Kidney epithelial cell (primary cell): ENCODE measurements at regions not wholly inside any gene's neighbourhood (a gene's known extent, or its start where the extent isn't known, plus 50 kb on each side); places are given as distances from the start of the nearest gene placed in this dataset.

Experiments used
- DNase-seq: peaks from one replicate; pipeline ENCODE4 v3.0.0-alpha.2; 2010; ENCODE audit warnings: low read depth
- H3K27me3 ChIP-seq: 2 replicates; pipeline ENCODE4 v1.6.0; 2011; ENCODE audit warnings: low read length; ENCODE audit not compliant: control insufficient read depth, insufficient read depth
- H3K36me3 ChIP-seq: 2 replicates; pipeline ENCODE4 v1.5.1; 2011; ENCODE audit warnings: low read length; ENCODE audit not compliant: control insufficient read depth, insufficient read depth
- H3K4me3 ChIP-seq: 2 replicates; pipeline ENCODE4 v1.5.1; 2011; ENCODE audit warnings: low read depth, mild to moderate bottlenecking, control low read depth, low read length
- CTCF ChIP-seq: IDR thresholded peaks from 2 replicates; pipeline ENCODE4 v1.5.1; 2011; ENCODE audit warnings: mild to moderate bottlenecking, moderate library complexity, low read length, control low read depth, inconsistent platforms; ENCODE audit not compliant: insufficient read depth, poor library complexity, severe bottlenecking

- DNase-seq, result no peak
- TF ChIP-seq CTCF, result no peak
- no peaks in the 10 kb centered on the region for H3K27me3 ChIP-seq
- no peaks in the 10 kb centered on the region for H3K36me3 ChIP-seq
- no peak overlapping the region for H3K4me3 ChIP-seq
Measured at GRCh38 chr4:144283526-144283925, 143.0 kb upstream of the GYPA start.

GRCh38 chr4:144284026-144284425 is 143.5 kb upstream of the GYPA start:
- no peak overlapping the region for H3K4me3 ChIP-seq
- DNase-seq, result no peak
- no peak for TF ChIP-seq CTCF
- H3K36me3 ChIP-seq, result no peaks in the 10 kb centered on the region
- H3K27me3 ChIP-seq, result no peaks in the 10 kb centered on the region

GRCh38 chr4:144288011-144288903 is 147.7 kb upstream of the GYPA start:
- no peak for DNase-seq
- no peaks in the 10 kb centered on the region for H3K27me3 ChIP-seq
- TF ChIP-seq CTCF, result no peak
- no peaks in the 10 kb centered on the region for H3K36me3 ChIP-seq
- H3K4me3 ChIP-seq, result no peak overlapping the region

GRCh38 chr4:144289667-144290428 is 149.3 kb upstream of the GYPA start:
- DNase-seq, result no peak
- H3K27me3 ChIP-seq, result no peaks in the 10 kb centered on the region
- no peaks in the 10 kb centered on the region for H3K36me3 ChIP-seq
- H3K4me3 ChIP-seq, result no peak overlapping the region
- TF ChIP-seq CTCF, result no peak

GRCh38 chr4:144291164-144291563 is 150.6 kb upstream of the GYPA start:
- no peak for DNase-seq
- Histone ChIP-seq H3K36me3 (no peaks in the 10 kb centered on the region), H3K27me3 (no peaks in the 10 kb centered on the region), H3K4me3 (no peak overlapping the region)
- no peak for TF ChIP-seq CTCF
